ENCODE measurements at regions not wholly inside any gene's neighbourhood (a gene's known extent, or its start where the extent isn't known, plus 50 kb on each side); places are given as distances from the start of the nearest gene placed in this dataset.

DNA sequence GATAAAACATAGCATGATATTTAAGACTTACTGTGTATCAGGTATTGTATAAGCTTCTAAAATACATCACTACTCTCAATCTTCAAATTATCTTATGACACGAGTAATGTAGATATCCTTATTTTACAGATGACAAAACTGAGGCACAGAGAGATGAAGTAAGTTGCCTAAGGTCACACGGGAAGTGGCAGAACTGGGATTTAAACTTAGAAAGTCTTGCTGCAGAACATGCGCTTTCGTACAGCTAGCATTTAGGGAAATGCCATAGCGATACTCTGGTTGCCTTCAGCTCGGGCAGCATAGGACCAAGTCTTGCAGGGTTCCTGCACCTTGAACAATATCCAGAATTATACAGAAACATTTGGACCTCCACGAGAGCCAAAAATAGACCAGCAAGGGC is 162.4 kb downstream of the BRMS1L start:
- TF ChIP-seq, protein P1, sequence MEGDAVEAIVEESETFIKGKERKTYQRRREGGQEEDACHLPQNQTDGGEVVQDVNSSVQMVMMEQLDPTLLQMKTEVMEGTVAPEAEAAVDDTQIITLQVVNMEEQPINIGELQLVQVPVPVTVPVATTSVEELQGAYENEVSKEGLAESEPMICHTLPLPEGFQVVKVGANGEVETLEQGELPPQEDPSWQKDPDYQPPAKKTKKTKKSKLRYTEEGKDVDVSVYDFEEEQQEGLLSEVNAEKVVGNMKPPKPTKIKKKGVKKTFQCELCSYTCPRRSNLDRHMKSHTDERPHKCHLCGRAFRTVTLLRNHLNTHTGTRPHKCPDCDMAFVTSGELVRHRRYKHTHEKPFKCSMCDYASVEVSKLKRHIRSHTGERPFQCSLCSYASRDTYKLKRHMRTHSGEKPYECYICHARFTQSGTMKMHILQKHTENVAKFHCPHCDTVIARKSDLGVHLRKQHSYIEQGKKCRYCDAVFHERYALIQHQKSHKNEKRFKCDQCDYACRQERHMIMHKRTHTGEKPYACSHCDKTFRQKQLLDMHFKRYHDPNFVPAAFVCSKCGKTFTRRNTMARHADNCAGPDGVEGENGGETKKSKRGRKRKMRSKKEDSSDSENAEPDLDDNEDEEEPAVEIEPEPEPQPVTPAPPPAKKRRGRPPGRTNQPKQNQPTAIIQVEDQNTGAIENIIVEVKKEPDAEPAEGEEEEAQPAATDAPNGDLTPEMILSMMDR (IDR thresholded peaks at IDR 0.05): no peak
- no peak for TF ChIP-seq ZFX (IDR thresholded peaks at IDR 0.05; ENCODE audit: borderline replicate concordance)

Data from 22Rv1 (cell line).